ENCODE measurements at regions not wholly inside any gene's neighbourhood (a gene's known extent, or its start where the extent isn't known, plus 50 kb on each side); places are given as distances from the start of the nearest gene placed in this dataset.
"Not testable (repeated sequence)": the region's sequence is repeated elsewhere in the genome, so short reads cannot be mapped to it uniquely, and the experiment has no call there.

DNA sequence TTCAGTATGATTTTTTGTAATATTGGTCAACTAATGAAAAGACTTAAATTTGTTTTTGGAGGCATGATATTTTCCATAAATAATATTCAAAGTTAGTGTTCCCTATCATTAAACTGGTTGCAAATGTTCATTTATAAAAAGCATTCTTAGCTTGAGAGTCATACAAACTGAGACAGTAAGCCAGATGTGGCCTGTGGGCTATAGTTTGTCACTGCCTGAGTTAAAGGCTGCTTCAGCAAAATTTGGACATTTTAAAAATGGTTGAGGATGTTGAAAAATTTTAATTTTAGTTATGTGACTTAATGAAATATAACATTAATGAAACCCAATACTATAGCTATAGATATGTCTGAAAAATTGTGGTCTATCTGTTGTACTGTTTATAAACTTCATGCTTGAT, 180.2 kb upstream of the CACNA2D1 start:
- no peak for DNase-seq

DNA sequence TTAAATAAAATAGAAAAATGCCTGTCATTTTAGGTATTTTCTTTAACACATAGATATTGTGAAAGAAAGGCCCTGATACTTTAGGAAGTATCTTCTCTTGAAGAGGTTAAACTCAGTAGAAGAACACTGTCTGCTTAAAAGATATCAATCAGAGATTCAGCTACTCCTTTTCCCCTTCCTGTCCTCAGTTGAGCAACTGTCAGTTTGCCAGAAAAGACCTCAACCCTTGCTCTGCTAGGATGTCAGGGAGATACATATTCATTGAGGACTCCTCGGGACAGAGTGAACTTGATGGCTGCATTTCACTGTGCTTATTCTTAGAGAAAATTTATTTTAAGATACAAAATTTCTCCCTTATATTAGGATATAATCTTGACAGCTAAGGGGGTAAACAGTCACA, 173.6 kb upstream of the CACNA2D1 start:
- no peak for DNase-seq

DNA sequence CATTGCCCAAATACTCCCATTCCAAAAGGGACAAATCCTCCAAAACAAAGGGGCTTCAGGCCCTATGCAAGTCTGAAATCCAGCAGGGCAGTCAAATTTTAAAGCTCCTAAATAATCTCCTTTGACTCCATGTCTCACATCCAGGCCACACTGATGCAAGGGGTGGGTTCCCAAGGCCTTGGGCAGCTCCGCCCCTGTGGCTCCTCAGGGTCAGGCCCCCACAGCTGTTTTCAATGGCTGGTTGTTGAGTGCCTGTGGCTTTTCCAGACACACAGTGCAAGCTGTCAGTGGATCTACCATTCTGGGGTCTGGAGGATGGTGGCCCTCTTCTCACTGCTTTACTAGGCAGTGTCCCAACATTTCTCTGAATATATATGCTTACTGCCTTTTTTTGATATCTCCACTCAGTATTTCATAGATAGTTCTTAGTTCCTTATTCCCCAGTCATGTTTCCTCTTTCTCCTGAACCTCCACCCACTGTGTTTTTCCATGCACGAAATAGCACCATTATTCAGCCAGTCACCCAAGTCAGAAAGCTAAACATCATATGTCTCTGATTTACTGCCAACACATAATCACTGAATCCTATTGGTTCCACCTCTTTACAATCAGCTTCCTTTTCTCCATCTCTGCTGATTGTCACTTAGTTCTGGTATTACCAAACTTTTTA, 172.6 kb upstream of the CACNA2D1 start:
- DNase-seq = no peak

DNA sequence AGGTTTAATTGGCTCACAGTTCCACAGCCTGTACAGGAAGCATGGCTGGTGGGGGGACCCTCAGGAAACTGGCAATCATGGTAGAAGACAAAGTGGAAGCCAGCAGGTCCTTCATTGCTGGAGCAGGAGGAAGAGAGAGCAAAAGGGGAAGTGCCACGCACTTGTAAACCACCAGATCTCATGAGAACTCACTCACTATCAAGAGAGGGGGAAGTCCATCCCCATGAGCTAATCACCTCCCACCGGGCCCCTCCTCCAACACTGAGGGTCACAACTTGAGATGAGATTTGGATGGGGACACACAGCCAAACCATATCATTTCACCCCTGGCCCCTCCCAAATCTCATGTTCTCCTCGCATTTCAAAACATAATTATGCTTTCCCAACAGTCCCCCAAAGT, 171.9 kb upstream of the CACNA2D1 start:
- DNase-seq = no peak

DNA sequence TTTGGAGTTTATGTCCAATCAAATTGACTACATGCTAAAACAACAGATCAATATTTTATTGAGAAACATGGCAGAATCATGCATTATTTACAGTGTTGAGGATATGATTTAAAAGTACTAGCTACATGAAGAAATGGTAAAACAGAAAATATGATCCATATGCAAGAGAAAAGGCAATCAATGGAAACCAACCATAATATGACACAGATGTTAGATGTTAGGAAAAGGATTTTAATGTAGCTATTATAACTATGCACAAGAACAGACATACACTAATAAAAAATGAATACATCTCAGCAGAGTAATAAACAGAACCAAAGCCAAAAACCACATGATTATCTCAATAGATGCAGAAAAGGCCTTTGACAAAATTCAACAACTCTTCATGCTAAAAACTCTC, 166.2 kb upstream of the CACNA2D1 start:
- no peak for DNase-seq

DNA sequence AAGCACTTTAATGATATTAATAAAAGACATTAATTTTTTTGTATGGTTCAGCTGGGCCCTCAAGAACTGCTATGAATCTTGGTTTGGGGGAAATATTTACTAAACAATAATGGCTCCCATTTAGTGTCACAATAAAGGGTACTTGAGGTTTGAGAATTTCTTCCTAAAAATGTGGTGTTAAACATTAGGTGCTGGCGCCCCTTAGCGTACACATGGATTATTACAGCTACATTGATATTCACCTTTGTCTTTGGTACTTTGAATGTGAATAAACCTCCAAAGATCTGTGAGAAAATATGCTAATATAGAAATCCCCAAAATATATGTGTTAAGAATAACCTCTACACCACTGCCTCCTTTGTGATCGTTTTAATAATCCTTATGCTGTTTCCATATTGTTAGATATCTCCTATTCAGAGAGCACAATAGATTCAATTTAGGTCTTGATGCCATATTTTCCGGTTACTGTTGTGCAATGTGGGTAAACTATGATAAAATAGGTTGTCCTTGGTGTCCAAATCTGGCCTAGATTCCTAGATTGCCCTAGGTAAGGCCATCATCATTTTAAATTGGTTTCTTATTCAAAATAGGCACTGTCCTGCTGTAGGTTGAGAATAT, 161.8 kb upstream of the CACNA2D1 start:
- no peak for DNase-seq

DNA sequence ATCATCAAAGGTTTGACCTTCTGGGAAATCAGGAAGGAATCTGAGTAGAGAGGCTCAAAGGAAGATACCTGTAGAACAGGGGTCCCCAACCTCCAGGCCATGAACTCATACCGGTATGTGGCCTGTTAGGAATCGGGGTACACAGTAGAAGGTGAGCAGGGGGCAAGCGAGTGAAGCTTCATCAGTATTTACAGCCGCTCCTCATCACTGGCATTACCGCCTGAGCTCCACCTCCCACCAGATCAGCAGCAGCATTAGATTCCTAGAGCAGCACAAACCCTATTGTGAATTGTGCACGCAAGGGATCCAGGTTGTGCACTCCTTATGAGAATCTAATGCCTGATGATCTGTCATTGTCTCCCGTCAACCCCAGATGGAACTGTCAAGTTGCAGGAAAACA, 158.5 kb upstream of the CACNA2D1 start:
- no peak for DNase-seq

DNA sequence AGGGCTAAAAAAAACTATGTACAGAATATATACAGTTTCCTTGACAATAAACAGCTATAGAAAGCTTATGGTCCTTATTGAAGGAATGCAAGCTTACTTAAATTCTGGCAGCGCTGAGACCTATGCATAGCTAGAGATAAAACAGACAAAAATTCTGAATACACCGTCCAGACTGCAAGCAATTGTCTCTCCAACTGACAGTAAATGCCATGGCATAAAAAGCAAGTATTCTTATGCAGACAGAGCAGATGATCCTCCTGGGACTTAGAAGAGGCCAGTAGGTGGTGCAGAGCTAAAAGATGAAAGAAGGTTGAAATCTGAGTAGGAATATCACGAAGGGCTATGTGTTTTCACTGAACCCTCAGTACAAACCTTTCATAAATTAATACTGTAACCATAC, 157.0 kb upstream of the CACNA2D1 start:
- no peak for DNase-seq

DNA sequence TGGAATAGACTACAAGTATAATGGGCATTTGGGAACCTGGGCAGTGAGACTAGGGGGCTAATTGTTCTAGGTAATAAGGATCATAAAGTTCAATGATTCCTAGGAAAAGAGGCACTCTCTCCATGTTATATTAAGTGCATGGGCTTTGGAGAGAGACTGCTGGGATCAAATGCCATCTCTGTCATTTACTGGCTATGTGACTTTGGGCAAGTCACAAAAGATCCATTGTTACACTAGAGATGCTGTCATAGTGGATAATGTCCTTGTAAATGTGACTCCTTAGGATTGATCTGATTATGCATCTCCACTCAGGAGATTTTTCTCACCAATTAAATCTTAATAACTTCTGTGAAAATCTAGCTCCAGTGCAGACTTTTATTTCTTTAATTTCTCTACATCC, 156.3 kb upstream of the CACNA2D1 start:
- DNase-seq = no peak

DNA sequence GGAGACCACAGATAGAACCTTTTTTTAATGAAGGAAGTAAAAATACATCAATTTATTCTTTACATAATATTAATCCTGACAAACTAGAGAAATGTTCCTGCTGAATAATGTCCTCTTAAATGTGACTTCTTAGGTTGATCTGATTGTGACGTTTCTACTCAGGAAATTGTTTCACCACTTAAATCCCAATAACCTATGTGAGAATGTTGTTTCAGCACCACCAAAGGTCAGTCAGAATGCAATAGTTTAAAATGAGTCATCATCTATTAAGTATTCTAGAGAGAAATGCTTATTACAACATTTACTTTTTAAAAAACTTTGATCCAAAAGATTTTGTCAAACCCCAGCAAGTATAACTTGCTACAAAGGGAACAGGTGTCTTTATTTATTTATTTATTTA, 155.4 kb upstream of the CACNA2D1 start:
- no peak for DNase-seq

DNA sequence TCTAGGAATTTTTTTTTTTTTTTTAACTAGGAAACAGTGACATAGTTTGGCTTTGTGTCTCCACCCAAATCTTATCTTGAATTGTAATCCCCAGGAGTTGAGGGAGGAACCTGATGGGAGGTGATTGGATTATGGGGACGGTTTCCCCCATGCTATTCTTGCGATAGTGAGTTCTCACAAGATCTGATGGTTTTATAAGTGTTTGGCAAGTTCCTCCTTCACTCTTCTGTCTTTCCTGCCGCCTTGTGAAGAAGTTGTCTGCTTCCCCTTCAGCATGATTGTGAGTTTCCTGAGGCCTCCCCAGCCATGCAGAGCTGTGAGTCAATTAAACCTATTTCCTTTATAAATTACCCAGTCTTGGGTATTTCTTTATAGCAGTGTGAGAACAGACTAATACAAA, 152.2 kb upstream of the CACNA2D1 start:
- DNase-seq = not testable (repeated sequence)

DNA sequence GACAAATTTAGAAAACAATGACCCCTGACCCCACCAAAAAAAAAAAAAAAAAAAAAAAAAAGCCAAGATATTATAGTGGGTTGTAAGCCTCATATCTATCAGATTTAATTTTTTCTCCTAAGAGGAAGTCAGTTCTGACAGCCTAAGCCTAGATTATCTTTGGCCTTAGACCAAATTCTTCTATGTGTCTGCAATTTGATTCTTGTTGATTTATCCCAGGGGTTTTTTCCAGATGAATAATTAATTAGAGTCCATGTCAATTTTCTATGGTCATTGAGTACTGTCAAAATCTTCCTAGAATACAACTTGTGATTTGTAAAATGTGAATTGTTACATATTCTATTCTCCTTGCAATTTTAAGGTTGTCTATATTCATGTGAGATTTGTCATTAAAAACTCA, 151.6 kb upstream of the CACNA2D1 start:
- DNase-seq = no peak

DNA sequence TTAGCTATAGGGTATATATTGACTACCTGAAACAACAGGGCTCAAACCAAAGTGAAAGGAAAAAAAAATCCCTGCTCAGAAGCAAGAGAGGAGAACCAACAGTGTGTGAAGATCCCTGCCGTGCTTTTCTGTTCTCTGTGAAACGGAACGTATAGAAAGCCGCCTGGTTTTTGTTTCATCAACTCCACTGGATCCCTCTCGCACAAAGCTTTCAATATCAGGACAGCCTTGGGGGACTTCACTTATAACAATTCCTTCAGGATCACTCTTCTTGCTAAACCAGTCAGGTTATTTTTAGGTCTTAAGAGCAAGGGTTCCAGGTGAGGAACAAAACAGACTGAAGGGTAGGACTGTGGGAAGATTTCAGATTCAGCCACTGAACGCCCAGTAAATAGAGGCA, 151.1 kb upstream of the CACNA2D1 start:
- no peak for DNase-seq

DNA sequence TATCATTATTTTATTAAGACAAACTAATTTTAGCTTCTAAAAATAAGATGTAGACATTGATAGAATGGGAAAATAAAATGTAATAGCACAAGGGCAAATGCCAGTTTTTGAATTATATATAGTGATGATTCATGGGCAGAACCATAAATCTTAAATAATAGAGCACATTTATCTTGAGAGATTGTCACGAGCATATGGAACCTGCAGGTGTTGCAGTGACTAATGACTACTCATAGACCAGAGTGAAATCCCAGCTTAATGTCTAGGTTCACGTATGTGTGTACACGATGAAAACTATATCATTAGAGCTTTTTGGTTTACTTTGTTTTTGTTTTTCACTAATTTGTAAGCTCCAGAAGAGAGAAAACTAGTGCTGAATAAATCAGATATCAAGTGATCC, 150.2 kb upstream of the CACNA2D1 start:
- DNase-seq = no peak

DNA sequence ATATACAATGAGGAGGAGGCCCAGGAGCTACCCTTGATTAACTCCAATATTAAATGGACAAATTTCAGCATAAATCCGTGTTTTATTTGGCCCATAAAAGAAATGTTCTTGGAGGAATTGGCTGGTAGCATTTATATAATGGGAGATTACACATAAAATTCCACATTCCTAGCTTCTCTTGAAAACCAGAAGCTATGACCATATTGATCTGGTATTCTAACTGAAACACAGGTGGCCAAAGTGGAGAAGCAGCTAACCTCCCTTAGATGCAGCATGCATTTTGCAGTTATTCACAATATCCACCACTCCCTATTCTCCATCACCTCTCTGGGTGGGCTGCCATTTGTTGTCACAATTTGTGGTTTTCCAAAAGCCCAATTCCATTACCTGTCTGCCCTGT, 148.8 kb upstream of the CACNA2D1 start:
- DNase-seq = no peak

DNA sequence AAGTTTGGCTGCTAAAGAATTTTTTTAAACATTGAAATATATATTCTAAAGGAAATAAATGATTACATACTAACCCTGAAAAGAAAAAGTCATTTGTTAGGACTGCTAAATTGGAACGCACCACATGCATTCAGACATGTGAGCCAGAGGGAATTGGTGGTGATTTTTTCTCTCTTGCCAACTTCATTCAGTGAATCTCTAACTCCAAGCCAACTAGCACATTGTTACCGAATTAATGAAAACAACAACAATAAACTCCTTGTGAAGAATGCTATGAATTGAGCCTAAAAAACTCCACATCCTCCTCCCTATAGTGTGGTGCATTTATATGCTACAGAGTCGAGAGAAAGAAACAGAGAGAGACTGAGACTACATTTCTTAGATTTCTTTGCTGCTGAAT, 135.5 kb upstream of the CACNA2D1 start:
- no peak for DNase-seq

DNA sequence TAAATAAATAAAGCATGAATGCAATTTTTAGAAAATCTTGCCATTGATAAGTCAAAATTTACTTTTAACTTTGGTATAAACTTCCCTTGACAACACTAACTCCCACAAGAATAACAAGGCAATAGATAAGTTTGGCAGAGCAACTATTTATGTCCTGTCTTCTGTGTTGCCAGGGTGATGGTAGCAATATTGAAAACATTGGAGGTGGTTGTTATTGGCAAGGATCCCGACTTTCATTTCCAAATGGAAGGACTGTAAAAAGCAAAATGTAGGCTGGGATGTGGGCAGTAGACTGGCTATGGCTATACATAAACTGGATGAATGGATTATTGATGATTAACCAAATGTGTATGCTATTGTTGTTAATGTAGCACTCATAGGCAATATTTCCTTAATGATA, 134.9 kb upstream of the CACNA2D1 start:
- DNase-seq = no peak

DNA sequence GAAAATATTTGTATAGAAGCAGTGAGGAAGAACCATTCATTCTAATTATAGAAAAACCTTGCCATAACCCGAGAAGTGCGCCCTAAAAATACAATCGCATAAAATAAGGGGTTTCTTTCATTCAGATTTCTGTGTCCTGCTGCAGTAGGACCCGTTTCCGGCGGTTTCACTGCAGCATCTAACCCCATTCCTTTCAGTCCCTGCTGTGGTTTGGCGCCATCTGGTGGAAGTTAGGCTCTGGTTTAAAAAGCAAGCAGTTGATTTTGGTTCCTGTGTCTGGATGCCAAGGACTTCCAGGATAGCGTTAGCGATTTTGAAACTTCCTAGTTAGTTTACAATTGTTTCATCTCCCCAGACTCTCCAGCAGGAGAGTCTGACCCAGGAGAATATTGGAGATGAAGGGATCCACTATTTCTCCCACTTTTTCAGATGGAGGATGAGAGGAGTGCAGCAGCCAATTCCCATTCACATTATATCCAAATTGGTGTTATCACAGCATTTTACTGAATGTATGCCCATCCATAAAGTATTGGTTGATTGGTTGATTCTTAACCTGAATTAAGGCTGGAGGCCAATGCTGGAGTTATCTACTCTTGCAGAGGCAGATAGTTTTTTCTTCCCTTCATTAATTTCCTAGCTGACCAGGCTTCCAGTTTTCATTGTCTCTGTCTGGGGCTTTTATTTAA, 128.8 kb upstream of the CACNA2D1 start:
- DNase-seq = peak; percentile 56

DNA sequence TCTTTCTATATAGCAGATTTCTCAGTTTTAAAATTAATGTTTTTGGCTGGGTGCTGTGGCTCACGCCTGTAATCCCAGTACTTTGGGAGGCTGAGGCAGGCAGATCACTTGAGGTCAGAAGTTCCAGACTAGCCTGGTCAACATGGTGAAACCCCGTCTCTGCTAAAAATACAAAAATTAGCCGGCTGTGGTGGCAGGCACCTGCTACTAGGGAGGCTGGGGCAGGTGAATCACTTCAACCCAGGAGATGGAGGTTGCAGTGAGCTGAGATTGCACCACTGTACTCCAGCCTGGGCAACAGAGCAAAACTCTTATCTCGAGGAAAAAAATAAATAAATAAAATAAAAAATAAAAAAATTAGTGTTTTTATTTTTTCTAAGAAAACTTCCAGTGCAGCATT, 127.5 kb upstream of the CACNA2D1 start:
- not testable (repeated sequence) for DNase-seq

DNA sequence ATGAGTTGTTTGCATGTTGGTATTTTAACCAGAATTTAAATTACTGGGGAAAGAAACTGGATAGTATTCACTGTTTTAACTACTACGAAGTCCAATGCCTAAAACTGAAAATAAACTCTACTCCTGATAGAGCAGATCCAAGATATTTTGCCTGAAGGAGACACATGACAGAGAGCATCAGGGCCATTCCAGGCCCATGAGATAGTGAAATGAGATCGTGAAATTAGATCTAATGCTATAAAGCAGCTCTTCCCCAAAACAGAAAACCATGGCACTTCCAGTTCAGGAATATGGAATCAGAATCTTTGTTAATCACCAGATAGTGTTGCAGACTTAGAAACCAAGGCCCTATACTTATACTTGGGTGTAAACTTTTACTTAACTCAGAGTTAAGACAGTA, 124.3 kb upstream of the CACNA2D1 start:
- no peak for DNase-seq

DNA sequence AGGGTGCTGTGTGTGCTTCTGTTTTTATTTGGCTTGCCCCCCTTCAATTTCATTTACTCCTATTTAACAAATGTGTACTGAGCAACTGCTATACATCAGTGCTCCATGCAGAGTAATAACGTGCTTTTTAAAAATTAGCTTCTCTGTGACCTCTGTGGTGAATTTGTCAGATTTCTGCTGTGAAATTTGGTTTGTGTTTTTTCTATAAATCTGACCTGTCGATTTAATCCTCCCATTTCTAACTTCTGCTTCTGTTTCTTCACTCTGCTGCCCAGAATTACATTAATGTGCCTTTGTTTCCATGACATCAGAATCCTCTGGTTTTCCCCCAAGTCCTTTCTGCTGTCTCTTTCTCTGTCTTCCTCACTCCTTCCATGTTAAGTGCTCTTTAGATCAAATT, 123.8 kb upstream of the CACNA2D1 start:
- no peak for DNase-seq

DNA sequence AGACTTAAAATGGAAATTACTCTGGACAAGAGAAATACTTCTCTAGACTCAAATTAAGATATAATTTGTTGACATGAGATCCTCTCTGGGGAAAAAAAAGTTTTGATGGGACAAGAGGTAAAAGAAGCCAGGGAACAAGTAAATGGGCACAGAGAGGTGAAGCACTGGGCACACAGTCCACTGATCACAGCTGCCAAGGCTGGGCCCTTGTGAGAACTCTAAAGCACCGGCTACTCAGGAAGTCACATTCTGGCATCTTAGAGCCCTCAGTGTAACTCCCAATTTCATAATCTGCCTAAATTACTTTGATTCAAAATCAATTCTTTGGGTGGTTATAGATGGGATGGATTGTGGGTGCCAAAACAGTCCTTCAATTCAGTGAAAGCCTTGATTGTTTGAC, 123.2 kb upstream of the CACNA2D1 start:
- DNase-seq = no peak

DNA sequence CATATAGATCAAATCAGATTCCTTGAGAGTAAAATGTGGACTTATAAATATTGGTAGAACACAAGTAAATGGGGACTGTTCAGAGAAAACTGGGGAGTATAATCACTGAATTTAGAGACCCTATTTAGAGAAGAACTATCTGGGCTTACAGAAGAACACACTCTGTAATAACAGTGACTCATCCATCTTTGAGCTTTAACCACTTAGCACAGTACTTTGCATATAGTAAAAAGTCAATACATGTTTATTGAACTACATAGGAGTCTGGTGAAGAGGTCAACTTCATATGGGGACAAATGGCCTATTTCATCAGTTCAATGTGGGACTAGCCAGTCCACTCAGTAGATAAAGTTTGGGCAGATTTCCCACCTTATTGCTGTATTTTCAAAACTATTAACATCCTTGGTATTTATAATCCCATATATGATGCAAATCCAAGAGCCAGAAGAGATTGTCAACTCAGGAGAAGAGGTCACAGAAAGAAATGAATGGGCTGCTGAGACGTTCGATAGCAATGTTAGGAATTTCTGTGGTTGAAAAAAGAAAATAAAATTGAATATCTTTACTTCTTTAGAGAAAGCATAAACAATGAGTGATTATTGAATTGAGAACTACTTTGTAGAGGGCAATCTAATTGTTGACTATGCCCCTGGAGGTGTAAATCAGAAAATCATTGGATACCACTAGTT, 119.3 kb upstream of the CACNA2D1 start:
- no peak for DNase-seq

DNA sequence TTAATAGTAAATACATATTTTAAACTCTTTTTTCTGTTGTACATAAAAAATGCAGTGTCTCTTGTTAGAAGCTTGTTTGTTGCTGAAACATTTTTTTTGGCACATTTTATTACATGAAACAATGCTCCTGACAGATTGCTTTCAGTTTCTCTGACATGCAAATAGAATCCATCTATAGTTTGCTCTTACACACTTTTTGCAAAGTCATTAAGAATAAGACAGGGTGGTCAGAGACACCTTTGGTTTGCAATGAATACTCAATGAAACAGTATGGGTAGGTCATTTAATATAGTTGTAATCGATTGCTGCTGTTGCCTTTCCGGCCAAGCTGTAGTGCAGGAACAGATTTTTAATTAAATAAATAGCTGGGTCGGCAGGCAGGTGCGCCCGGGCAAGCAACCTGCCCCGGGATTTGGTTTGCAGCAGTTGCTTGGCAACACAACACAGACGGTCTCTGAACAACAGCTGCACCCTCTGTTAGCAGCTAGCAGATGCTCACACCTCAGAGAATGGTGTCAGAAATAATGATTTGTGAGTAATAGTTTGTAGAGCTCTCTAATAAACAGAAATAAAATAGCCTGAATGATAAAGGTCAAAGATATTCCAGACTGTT, 115.7 kb upstream of the CACNA2D1 start:
- no peak for DNase-seq
